NCI-H2196 (cell line): ENCODE measurements at regions not wholly inside any gene's neighbourhood (a gene's known extent, or its start where the extent isn't known, plus 50 kb on each side); places are given as distances from the start of the nearest gene placed in this dataset.
A peak's percentile ranks its signal among the peaks of the same experiment; 100 is the strongest.

Experiments used
- DNase-seq: peaks from one replicate; lab custom pipeline; 2025; ENCODE audit not compliant: unreplicated experiment; lab: John Stamatoyannopoulos, UW

- no peak for DNase-seq
Observed at GRCh38 chr14:104318558-104319490, 180.4 kb downstream of the KIF26A start.

GRCh38 chr14:104319491-104320241, 181.3 kb downstream of the KIF26A start:
- DNase-seq, result no peak

- no peak for DNase-seq
Observed at GRCh38 chr14:104320611-104321086, 182.3 kb downstream of the KIF26A start.

GRCh38 chr14:104321088-104321801, 182.9 kb downstream of the KIF26A start:
- no peak for DNase-seq

- DNase-seq, result no peak
Observed at GRCh38 chr14:104321802-104322130, 183.4 kb downstream of the KIF26A start.

GRCh38 chr14:104322531-104323366, 184.4 kb downstream of the KIF26A start:
- peak; percentile 1 for DNase-seq

GRCh38 chr14:104323551-104324175, 185.3 kb downstream of the KIF26A start:
- DNase-seq, result no peak

GRCh38 chr14:104326848-104327247, 188.5 kb downstream of the KIF26A start:
- no peak for DNase-seq

GRCh38 chr14:104328607-104329006, 190.2 kb downstream of the KIF26A start:
- no peak for DNase-seq

- DNase-seq, result no peak
Observed at GRCh38 chr14:104329793-104330192, 191.4 kb downstream of the KIF26A start.

- DNase-seq, result no peak
Observed at GRCh38 chr14:104331871-104332605, 193.7 kb downstream of the KIF26A start.

- no peak for DNase-seq
Observed at GRCh38 chr14:104332634-104333270, 194.4 kb downstream of the KIF26A start.

GRCh38 chr14:104333646-104334423, 195.4 kb downstream of the KIF26A start:
- no peak for DNase-seq

GRCh38 chr14:104334424-104335161, 196.2 kb downstream of the KIF26A start:
- no peak for DNase-seq

GRCh38 chr14:104335176-104335575, 196.8 kb downstream of the KIF26A start:
- no peak for DNase-seq

- no peak for DNase-seq
Observed at GRCh38 chr14:104335611-104336010, 197.2 kb downstream of the KIF26A start.

GRCh38 chr14:104337351-104337750, 199.0 kb downstream of the KIF26A start:
- no peak for DNase-seq
